Colonic mucosa (tissue), 4 donors: ENCODE measurements at regions not wholly inside any gene's neighbourhood (a gene's known extent, or its start where the extent isn't known, plus 50 kb on each side); places are given as distances from the start of the nearest gene placed in this dataset.
"Not testable (repeated sequence)": the region's sequence is repeated elsewhere in the genome, so short reads cannot be mapped to it uniquely, and the experiment has no call there.

ENCODE experiments used
- DNase-seq: peaks from one replicate; pipeline ENCODE4 v3.0.0-alpha.2; 2020
- H3K27ac ChIP-seq: fragments of 200-600 bp; one replicate; pipeline ENCODE4 v1.8.0; 2021
- H3K27me3 ChIP-seq: fragments of 200-600 bp; one replicate; pipeline ENCODE4 v1.8.0; 2021
- H3K36me3 ChIP-seq: fragments of 200-600 bp; one replicate; pipeline ENCODE4 v1.8.0; 2021
- H3K4me1 ChIP-seq: fragments of 200-600 bp; one replicate; pipeline ENCODE4 v1.8.0; 2021; ENCODE audit warnings: mild to moderate bottlenecking
- H3K4me3 ChIP-seq: fragments of 200-600 bp; one replicate; pipeline ENCODE4 v1.8.0; 2021
- H3K9ac ChIP-seq, 2 donors: one replicate each; pipeline ENCODE4 v1.7.0; 2013; ENCODE audit warnings: control low read depth in 2 of 2, low read depth in 2 of 2, low read length in 2 of 2
- H3K9me3 ChIP-seq: fragments of 200-600 bp; one replicate; pipeline ENCODE4 v1.8.0; 2021
- intact Hi-C: fragments of 100-400 bp; cut with DNase I; formaldehyde crosslinking; loops from one replicate; pipeline ENCODE4 v1.14.1; 2022
- TF ChIP-seq, protein P1 (sequence below): fragments of 200-600 bp; IDR thresholded peaks from one replicate; pipeline ENCODE4 v1.8.0; 2022; ENCODE audit warnings: antibody characterized with exemption, mild to moderate bottlenecking
- donor health status: healthy.
- donor health status: DM: no; HTN: no; CAD: no.
- donor health status: DM: no; HTN: no; CAD: no.

DNA sequence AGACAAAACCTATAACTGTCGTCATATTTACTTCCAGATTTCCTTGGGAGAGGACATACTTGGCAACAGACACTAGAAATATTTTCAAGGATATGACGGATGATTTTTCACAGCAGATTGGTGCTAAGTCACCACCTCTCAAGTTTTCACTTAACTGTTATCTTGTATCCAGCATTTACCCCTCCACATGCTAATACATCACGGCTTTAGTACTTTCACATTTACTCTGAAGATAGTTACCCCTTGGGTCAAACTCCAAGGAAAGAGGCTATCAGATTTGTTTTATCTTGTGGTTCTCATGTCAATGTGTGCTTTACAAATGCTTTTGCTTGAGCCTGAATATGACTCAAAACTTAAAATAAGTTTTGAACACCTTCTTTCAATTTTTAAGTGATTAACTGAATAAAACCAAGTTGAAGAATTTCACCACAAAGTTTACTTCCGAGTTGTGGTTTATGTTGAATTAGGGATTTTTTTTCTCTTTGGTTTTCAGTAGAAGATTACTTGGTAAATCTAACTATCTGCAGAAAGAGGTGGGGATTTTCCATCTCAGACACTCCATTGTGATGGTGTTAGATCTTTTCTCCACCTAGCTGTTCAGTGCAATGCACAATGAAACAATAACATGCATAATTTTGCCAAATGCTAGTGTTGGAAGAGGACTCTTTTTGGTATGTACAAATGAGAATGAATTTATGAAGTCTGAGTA lies 75.4 kb upstream of the FAT1 start:
- intact Hi-C loops = no loop called here
- DNase-seq = no peak
- Histone ChIP-seq H3K9ac (no peak overlapping the region), H3K4me3 (no peak overlapping the region), H3K9me3 (no peaks in the 10 kb centered on the region), H3K4me1 (no peaks in the 10 kb centered on the region), H3K36me3 (no peaks in the 10 kb centered on the region), H3K27ac (no peak overlapping the region), H3K27me3 (no peaks in the 10 kb centered on the region)
- TF ChIP-seq, protein P1, sequence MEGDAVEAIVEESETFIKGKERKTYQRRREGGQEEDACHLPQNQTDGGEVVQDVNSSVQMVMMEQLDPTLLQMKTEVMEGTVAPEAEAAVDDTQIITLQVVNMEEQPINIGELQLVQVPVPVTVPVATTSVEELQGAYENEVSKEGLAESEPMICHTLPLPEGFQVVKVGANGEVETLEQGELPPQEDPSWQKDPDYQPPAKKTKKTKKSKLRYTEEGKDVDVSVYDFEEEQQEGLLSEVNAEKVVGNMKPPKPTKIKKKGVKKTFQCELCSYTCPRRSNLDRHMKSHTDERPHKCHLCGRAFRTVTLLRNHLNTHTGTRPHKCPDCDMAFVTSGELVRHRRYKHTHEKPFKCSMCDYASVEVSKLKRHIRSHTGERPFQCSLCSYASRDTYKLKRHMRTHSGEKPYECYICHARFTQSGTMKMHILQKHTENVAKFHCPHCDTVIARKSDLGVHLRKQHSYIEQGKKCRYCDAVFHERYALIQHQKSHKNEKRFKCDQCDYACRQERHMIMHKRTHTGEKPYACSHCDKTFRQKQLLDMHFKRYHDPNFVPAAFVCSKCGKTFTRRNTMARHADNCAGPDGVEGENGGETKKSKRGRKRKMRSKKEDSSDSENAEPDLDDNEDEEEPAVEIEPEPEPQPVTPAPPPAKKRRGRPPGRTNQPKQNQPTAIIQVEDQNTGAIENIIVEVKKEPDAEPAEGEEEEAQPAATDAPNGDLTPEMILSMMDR = no peak

DNA sequence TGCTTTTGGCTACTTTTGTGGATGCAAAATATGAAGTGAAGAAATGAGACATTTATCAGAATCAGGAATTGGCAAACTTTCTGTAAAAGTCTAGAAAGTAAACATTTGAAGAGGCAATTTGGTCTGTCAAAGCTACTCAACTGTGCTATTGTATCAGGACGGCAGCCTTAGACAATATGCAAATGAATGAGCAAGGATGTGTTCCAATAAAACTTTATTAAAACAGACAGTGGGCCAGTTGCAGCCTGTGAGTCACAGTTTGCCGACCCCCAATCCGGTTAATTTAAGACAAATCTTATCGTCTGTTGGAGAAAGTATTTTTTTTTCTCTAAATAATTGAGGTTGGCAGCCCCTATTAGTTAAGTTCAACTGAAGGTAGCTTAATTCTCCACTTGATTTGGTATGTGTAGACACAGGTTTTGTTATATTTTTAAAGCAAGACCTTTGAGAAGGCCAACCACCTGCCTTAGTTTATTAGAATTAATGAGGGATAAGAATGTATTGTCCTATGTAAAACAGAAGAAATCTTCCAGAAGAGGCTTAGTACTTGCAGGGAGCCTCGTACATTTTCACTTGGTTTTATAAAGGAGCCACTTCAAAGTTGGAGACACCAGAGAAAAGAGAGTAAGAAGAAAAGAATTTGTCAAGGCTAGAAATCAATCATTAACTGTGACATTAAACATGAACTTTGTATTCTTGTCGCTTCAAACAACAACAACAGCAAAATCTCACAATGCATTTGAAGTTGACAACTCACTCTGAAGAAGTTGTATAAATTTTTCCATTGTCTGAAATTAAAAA lies 81.6 kb upstream of the FAT1 start:
- Histone ChIP-seq H3K9me3 (no peaks in the 10 kb centered on the region), H3K4me1 (no peaks in the 10 kb centered on the region), H3K4me3 (no peak overlapping the region), H3K9ac (no peak overlapping the region), H3K27me3 (no peaks in the 10 kb centered on the region), H3K27ac (no peak overlapping the region), H3K36me3 (no peaks in the 10 kb centered on the region)
- DNase-seq = no peak
- intact Hi-C loops = no loop called here
- TF ChIP-seq, protein P1 = no peak

DNA sequence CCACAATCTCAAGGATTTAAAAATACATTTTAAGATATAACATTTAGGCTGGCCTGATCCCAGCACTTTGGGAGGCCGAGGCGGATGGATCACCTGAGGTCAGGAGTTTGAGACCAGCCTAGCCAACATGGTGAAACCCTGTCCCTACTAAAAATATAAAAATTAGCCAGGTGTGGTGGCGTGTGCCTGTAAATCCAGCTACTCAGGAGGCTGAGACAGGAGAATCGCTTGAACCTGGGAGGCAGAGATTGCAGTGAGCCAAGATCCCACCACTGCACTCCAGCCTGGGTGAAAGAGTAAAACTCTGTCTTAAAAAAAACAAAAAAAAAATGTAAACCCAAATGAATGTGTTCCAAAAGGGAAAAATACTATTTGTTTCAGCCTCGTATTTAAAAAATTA lies 82.3 kb upstream of the FAT1 start:
- intact Hi-C loops, H3K9ac ChIP-seq: not testable (repeated sequence)

DNA sequence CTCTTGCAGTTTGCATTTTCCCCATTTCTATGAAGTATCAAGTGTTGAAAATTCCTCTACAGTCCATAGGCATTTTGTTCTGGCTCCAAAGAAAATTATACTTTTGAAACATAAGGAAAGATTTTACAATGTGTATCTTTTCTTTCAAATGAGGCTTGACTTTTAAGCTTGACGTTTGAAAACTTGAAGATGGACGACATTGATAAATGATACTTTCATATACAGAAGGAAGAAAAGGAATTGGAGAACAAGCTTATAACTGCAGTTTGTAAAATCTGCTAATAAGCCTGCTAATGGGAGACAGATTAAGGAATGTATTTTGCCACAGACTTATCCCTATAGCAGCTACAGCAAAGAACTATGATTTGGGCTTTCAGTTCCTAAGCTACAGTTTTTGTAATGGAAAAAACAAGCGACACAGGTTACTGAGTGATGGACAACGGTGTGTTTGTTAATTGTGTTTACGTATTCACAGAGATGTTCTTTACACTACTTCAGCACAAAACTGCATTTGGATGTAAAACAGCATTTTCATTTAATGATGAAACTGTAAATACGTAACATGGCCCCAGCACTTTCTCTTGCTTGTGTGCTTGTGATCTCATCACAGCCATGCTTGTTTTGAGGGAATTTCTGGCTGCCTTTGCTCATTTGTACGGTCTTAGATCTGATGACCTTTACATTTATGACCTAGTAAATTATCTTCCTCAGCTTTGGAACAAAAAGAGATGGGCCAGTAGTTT lies 83.2 kb upstream of the FAT1 start:
- H3K9ac ChIP-seq = no peak overlapping the region
- H3K4me3 ChIP-seq = no peak overlapping the region
- no peaks in the 10 kb centered on the region for H3K9me3 ChIP-seq
- intact Hi-C loops = no loop called here
- TF ChIP-seq, protein P1 = no peak
- H3K36me3 ChIP-seq = no peaks in the 10 kb centered on the region
- no peak overlapping the region for H3K27ac ChIP-seq
- DNase-seq = no peak
- no peaks in the 10 kb centered on the region for H3K27me3 ChIP-seq
- no peaks in the 10 kb centered on the region for H3K4me1 ChIP-seq

More for the DNA sequence above, 82.3 kb upstream of the FAT1 start:
- not testable (repeated sequence) for H3K36me3 ChIP-seq, H3K4me3 ChIP-seq, H3K4me1 ChIP-seq, H3K27me3 ChIP-seq, DNase-seq, H3K9me3 ChIP-seq, H3K27ac ChIP-seq

DNA sequence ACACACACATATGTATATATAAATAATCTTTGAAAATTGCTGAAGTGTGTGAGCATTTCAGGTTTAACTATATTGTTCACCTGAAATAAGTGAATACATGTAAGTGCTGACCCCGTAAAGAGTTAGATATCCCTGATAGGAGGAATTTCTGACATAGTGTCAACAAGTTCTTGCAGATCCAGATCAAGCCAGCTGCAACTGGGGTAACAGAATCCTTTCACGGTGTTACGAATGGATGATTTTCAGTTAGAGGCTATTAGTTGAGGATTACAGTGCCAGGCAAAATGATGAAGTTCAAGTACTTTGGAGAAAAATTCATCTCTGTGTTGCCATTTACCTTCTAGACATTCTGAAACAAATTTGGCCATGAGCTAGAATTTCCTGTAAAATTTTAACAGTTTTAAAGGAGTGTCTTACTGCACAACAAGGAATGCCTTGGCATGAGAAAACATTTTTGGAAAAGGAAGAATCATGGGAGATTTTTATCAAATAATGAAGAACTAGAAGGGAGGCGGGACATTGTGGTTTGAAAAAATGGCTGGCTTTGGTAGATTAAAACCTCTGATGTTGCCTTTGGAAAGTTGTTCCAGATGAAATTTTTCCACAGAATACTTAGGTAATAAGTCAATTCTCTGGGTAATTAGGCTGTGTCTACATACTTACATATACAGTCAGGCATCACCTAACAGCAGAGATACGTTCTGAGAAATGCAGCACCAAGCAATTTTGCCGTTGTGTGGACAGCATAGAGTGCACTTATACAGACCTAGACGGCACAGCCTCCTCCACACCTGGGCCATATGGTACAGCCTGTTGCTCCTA lies 84.4 kb upstream of the FAT1 start:
- no peaks in the 10 kb centered on the region for H3K4me1 ChIP-seq
- no peak for DNase-seq

More for the DNA sequence above, 84.4 kb upstream of the FAT1 start:
- Histone ChIP-seq H3K4me3 (no peak overlapping the region), H3K36me3 (no peaks in the 10 kb centered on the region), H3K9ac (no peak overlapping the region), H3K27me3 (no peaks in the 10 kb centered on the region), H3K9me3 (no peaks in the 10 kb centered on the region), H3K27ac (no peak overlapping the region)
- TF ChIP-seq, protein P1 = no peak
- intact Hi-C loops = no loop called here
